Ishikawa (cell line): ENCODE measurements at regions not wholly inside any gene's neighbourhood (a gene's known extent, or its start where the extent isn't known, plus 50 kb on each side); places are given as distances from the start of the nearest gene placed in this dataset.

ENCODE experiments used
- CEBPB ChIP-seq: IDR thresholded peaks from 2 replicates; pipeline ENCODE4 v1.6.1; 2012
- CREB1 ChIP-seq: IDR thresholded peaks from 2 replicates; pipeline ENCODE4 v1.6.1; 2012; ENCODE audit warnings: low read depth
- EGR1 ChIP-seq: IDR thresholded peaks from 2 replicates; pipeline ENCODE4 v1.6.1; 2012
- EP300 ChIP-seq: IDR thresholded peaks from 2 replicates; pipeline ENCODE4 v1.6.1; 2012; ENCODE audit warnings: borderline replicate concordance
- FOXM1 ChIP-seq: IDR thresholded peaks from 2 replicates; pipeline ENCODE4 v1.6.1; 2012; ENCODE audit warnings: low read depth, borderline replicate concordance
- NFIC ChIP-seq: IDR thresholded peaks from 2 replicates; pipeline ENCODE4 v1.6.1; 2012
- RAD21 ChIP-seq: IDR thresholded peaks from 2 replicates; pipeline ENCODE4 v1.6.1; 2012; ENCODE audit warnings: low read depth
- TAF1 ChIP-seq: IDR thresholded peaks from 2 replicates; pipeline ENCODE4 v1.6.1; 2012; ENCODE audit warnings: low read depth, mild to moderate bottlenecking
- TCF12 ChIP-seq: IDR thresholded peaks from 2 replicates; pipeline ENCODE4 v1.6.1; 2012; ENCODE audit warnings: low read depth
- TEAD4 ChIP-seq: IDR thresholded peaks from 2 replicates; pipeline ENCODE4 v1.6.1; 2012
- YY1 ChIP-seq: IDR thresholded peaks from 2 replicates; pipeline ENCODE4 v1.6.1; 2012; ENCODE audit warnings: low read depth
- ZBTB7A ChIP-seq: IDR thresholded peaks from 2 replicates; pipeline ENCODE4 v1.6.1; 2012; ENCODE audit warnings: low read depth
- TF ChIP-seq, protein P1 (sequence below): IDR thresholded peaks from 2 replicates; pipeline ENCODE4 v1.6.1; 2012
- TF ChIP-seq, protein P2 (sequence below): IDR thresholded peaks from 2 replicates; pipeline ENCODE4 v1.6.1; 2012; ENCODE audit warnings: low read depth, mild to moderate bottlenecking
- TF ChIP-seq, protein P3 (sequence below): IDR thresholded peaks from 2 replicates; pipeline ENCODE4 v1.6.1; 2012

DNA sequence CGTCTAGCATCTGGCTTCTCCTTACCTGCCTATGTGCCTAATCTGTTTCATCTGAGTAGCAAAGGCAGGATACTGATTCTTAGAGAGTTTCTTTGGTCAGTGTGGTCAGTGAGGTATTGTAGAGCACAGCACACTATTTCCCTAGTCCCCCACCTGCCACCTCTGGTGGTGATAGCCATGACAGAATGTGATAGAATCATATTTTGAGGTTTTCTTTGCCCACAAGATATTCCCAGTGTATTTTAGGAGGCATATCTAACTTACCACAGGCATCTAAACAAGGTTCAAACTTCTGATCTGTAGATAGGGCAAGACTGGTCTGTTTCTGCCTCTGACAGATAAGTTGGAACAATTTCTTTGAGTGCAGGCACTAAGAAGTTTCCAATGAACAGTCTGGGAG, 188.0 kb downstream of the SOX2 start:
- TF ChIP-seq, protein P1, sequence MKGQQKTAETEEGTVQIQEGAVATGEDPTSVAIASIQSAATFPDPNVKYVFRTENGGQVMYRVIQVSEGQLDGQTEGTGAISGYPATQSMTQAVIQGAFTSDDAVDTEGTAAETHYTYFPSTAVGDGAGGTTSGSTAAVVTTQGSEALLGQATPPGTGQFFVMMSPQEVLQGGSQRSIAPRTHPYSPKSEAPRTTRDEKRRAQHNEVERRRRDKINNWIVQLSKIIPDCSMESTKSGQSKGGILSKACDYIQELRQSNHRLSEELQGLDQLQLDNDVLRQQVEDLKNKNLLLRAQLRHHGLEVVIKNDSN, result no peak
- TF ChIP-seq TEAD4 (no peak), TCF12 (no peak), EGR1 (no peak), TAF1 (no peak), NFIC (no peak), CEBPB (no peak), RAD21 (no peak), CREB1 (no peak), EP300 (no peak), YY1 (no peak), ZBTB7A (no peak)
- TF ChIP-seq, protein P2, sequence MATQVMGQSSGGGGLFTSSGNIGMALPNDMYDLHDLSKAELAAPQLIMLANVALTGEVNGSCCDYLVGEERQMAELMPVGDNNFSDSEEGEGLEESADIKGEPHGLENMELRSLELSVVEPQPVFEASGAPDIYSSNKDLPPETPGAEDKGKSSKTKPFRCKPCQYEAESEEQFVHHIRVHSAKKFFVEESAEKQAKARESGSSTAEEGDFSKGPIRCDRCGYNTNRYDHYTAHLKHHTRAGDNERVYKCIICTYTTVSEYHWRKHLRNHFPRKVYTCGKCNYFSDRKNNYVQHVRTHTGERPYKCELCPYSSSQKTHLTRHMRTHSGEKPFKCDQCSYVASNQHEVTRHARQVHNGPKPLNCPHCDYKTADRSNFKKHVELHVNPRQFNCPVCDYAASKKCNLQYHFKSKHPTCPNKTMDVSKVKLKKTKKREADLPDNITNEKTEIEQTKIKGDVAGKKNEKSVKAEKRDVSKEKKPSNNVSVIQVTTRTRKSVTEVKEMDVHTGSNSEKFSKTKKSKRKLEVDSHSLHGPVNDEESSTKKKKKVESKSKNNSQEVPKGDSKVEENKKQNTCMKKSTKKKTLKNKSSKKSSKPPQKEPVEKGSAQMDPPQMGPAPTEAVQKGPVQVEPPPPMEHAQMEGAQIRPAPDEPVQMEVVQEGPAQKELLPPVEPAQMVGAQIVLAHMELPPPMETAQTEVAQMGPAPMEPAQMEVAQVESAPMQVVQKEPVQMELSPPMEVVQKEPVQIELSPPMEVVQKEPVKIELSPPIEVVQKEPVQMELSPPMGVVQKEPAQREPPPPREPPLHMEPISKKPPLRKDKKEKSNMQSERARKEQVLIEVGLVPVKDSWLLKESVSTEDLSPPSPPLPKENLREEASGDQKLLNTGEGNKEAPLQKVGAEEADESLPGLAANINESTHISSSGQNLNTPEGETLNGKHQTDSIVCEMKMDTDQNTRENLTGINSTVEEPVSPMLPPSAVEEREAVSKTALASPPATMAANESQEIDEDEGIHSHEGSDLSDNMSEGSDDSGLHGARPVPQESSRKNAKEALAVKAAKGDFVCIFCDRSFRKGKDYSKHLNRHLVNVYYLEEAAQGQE, result no peak
- TF ChIP-seq, protein P3, sequence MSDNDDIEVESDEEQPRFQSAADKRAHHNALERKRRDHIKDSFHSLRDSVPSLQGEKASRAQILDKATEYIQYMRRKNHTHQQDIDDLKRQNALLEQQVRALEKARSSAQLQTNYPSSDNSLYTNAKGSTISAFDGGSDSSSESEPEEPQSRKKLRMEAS, result no peak

DNA sequence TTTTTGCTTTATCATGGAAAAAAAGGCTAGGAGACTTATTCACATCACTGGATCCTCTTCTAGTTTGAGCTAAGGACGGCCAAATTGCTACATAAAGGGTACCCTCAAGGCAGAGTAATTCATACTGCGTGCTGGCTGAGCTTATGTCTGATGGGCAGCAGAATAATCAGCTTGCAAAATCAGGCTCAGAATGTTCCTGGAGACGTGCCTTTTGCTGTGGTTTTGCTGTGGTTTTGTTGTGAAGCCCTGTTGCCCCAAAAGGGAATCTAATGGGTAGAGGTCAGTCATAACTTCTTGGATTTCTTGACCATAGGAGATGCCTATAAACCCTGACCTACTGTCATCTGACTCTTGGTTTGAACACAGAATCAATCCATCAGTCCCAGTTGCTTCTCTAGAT, 189.9 kb downstream of the SOX2 start:
- TF ChIP-seq TEAD4 (no peak), ZBTB7A (no peak), RAD21 (no peak), TCF12 (no peak), CREB1 (no peak), EGR1 (no peak)
- TF ChIP-seq, protein P3, result no peak
- TF ChIP-seq, protein P1, result no peak
- TF ChIP-seq, protein P2, result no peak

DNA sequence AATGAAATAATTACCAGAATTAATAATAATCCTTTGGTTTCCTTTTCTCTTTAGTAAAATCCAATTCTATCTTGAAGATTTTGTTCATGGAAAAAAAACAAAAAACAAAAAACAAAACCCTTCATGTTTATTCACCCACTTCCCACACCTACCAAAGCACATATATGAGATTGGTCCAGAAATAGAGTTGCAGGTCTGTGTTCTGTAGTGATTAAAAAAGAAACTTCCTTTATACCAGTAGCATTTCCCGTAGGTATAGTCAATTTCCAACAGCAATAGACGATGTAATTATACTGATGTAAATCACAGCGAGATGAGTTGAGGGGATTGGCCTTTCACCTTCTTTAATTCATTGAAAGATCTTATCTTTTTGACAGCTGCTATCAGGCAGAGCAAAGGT, 194.6 kb downstream of the SOX2 start:
- no peak for TF ChIP-seq YY1
- TF ChIP-seq EP300, result no peak
- no peak for TF ChIP-seq FOXM1
- no peak for TF ChIP-seq ZBTB7A
- TF ChIP-seq, protein P3, result no peak
- no peak for TF ChIP-seq EGR1
- no peak for TF ChIP-seq TEAD4
- no peak for TF ChIP-seq NFIC
- no peak for TF ChIP-seq RAD21

DNA sequence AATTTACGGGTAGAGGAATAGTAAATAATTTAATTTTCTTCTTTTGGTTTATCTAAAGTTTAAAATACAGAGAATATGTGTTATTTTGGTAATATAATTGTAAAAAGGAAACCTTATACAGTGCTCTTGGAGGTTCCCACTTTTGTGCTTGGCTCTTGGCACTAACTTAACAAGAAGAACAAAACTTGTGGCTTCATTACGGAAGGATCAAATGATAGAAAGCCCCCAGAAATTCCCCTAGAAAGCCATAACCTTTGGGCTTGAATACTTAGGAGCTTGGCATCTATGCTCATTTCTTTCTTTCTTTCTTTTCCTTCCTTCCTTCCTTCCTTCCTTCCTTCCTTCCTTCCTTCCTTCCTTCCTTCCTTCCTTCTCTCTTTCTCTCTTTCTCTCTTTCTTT, 197.5 kb downstream of the SOX2 start:
- TF ChIP-seq CEBPB (no peak), EP300 (no peak), ZBTB7A (no peak), TAF1 (no peak), EGR1 (no peak), TEAD4 (no peak), NFIC (no peak), TCF12 (no peak), YY1 (no peak), FOXM1 (no peak), RAD21 (no peak), CREB1 (no peak)
- TF ChIP-seq, protein P1, result no peak
- TF ChIP-seq, protein P3, result no peak
- TF ChIP-seq, protein P2, result no peak
